CMK (cell line): ENCODE measurements at regions not wholly inside any gene's neighbourhood (a gene's known extent, or its start where the extent isn't known, plus 50 kb on each side); places are given as distances from the start of the nearest gene placed in this dataset.

Experiments used
- DNase-seq: peaks from one replicate; pipeline ENCODE4 v3.0.0-alpha.2; 2010; ENCODE audit warnings: low read depth

DNA sequence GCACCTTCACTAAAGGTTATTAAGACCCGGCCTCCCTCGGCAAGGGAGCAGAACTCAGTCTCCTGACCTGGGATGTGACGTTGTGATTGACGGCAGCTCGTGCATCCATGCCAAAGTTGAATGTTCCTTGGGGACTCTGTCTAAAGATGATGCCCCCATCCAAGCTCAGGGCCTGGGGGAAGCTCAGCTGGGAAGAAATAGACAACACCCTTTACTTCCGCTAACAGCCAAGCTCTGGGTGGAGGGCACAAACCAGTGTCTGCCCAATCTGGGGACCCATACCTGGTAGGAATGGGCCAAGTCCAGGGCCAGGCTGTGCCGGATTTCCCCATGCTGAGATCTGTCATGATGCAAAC lies 95.4 kb downstream of the RMI2 start:
- DNase-seq: no peak

- no peak for DNase-seq
Measured at GRCh38 chr16:11445486-11445885, 100.2 kb downstream of the RMI2 start.

- DNase-seq: no peak
Measured at GRCh38 chr16:11446566-11447119, 101.4 kb downstream of the RMI2 start.

- DNase-seq: no peak
Measured at GRCh38 chr16:11447272-11447671, 102.0 kb downstream of the RMI2 start.

DNA sequence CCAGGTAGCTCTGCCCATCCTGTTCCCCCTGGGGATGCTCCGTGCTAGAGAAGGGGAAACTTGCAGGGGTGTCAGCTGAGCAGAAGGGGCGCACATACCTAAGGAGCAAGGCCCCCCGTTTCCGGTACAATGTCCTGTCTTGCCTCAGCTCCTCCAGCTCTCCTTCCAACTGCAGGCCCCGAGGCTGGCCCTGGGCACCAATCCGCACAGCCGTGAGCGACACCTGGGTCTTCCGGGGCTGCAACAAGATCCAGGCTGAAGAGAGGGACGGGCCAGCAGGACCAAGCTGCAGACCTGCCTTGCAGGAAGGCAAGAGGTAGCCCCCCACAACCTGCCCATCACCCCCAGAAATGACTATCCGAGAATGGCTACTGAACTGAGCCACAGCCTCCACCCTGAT lies 102.6 kb downstream of the RMI2 start:
- DNase-seq: no peak

- no peak for DNase-seq
Measured at GRCh38 chr16:11448796-11449416, 103.6 kb downstream of the RMI2 start.

GRCh38 chr16:11449716-11450115 lies 104.5 kb downstream of the RMI2 start:
- no peak for DNase-seq

DNA sequence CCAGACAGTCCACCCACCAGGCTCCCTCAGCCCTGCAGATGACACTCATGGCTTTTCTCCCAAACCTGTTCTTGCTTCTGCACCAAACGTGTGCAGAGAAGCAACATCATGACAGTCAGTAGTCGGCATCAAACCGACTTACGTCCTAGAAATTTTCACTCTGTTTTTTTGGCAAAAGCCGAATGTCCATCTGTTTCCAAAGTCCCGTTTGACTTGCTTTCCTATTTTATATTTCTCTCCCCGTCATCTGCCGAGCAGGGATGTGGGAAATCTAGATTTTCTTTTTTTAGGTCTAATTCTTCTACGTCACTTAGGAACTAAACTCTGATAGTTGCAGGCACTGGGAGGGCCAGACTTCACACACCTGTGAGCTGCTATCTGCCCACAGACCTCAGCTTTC lies 104.9 kb downstream of the RMI2 start:
- DNase-seq: no peak

- DNase-seq: no peak
Measured at GRCh38 chr16:11452298-11452697, 107.0 kb downstream of the RMI2 start.

GRCh38 chr16:11452746-11453389 lies 107.6 kb downstream of the RMI2 start:
- no peak for DNase-seq

GRCh38 chr16:11456741-11457140 lies 111.5 kb downstream of the RMI2 start:
- no peak for DNase-seq

DNA sequence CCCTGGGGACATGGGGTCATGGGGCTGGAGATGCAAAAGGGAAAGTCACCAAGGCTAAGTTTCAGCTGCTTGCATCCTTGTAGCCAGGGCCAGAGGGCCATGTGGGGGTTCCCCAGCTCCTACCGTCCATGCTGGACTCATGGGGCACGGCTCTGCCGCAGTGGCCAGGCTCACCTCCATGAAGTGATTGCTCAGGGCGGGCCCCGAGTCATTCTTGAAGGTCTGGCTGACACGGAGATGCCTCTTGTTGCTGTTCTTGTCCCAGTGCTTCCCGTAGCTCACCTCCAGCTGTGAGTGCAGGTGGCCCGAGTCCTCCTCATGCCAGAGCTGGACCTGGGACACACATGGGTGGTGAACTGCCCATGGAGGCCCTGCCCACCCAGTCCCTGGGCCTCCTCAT lies 114.5 kb downstream of the RMI2 start:
- no peak for DNase-seq

DNA sequence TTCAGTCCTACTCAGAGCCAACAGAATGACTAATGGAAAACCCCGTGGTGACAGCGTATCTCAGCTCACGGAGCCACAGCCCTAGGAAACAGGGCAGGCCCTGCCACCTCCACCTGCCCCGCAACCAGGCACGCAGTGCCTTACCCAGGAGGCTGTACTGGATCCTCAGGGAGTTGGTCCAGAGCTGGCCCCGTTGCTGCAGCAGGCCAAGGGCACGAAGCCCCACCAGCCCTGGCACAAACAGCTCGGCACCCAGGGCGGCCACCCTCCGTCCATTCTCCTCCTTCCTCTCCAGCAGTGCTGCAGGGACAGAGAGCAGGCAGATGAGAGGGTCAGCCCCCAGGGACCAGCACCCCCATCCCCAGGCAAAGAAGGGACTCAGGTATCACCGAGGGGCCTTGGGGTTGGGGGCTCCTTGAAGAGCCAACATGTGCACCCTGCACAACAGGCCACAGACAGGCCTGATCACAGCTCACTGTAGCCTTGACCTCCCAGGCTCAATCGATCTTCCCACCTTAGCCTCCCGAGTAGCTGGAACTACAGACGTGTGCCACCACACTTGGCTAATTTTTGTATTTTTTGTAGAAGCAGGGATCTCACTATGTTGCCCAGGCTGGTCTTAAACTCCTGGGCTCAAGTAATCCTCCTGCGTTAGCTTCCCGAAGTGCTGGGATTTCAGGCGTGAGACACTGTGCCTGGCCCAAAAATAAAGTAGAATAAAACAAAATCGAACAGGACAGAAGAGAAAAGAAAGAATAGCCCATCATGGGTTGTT lies 115.7 kb downstream of the RMI2 start:
- DNase-seq: no peak

DNA sequence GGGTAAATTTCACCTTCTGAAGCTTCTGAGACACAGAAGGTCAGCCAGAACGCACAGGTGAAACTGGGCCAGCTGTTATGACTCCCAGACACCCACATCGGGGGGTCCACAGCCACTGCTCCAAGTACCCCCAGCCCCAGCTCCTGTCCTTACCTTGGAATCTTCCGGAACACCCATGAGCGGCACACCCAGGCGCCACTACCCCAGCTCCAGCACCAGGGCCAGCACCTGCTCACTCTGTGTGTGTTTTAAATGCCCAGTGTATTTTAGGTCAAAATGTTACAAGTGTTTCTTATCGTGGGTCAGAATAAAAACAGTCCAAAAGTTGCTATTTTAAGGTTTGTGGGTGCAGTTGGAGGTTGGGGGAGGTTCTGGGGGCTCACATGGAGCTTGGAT lies 116.3 kb downstream of the RMI2 start:
- no peak for DNase-seq

DNA sequence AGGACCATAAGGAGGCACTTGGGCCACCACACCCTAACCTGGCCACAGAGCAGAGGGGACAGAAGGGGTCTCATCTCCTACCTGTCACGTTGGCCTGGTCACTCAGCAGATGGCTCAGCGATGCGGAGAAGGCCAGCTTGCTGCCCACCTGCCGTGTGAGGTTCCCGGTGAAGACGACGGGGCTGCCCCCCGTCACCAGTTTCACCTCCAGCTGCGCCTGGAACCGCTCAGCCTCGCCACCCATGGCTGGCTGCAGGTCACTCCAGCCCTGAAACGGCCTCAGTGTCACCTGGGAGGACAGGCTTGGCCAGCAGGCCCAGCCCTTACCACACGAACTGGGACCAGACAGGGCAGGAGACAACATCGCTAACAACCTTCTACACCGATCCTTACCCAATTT lies 116.8 kb downstream of the RMI2 start:
- no peak for DNase-seq

DNA sequence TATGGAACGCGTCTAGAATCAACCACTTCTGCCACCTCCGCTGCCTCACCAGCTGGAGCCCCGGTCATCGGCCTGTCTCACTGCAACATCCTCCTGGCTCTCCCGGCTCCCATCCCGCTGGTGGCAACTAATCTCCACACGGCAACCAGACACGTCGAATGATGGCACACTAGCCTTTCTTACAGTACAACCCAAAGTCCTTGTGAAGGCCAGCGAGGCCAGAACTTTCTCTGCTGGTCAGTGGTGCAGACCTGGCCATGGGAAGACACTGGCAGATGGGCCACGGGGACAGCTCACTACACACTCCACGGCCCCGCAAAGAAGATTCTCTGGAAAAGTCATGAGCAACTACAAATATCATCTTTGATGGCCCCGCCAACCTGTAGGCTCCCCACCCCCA lies 117.6 kb downstream of the RMI2 start:
- no peak for DNase-seq

DNA sequence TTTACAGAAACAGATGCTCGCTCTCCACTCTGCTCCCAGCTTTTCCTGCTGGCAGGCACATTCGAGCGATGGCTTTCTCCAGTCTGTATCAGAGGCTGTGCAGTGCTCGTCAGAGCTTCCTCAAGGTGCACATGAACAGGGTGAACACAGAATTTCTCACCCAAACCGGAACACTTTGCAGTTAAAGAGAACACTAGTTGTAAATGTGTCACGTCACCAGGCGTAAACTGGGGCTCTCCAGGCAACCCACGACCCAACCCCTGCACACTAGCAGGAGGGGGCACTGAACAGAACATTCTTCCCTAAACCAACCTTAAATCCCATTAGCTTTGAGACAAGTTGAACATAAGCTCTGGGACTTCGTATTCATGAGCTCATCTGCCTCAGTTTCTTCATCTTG lies 119.0 kb downstream of the RMI2 start:
- DNase-seq: no peak

- DNase-seq: no peak
Measured at GRCh38 chr16:11465675-11466074, 120.4 kb downstream of the RMI2 start.

- DNase-seq: no peak
Measured at GRCh38 chr16:11470676-11471415, 115.9 kb downstream of the LITAF start.

DNA sequence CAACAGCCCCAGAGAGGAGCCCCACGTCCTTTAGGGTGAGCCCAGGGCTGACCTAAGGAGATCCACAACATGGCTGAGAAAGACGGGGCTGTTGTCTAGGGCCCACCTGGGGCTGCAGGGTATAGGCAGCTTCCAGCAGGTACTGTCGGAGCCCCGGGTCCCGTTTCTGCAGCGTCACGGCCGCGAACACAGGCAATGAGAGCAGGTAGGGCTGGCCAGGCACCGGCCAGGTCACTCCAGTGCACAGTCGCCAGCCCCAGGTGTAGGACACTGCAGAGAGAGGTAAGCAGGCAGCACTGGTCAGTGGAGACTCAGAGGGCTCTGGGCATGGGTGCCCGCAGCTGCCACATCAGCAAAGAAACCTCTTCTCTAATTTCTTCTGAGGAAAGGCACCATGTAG lies 115.2 kb downstream of the LITAF start:
- no peak for DNase-seq

GRCh38 chr16:11472410-11472809 lies 114.3 kb downstream of the LITAF start:
- no peak for DNase-seq

- no peak for DNase-seq
Measured at GRCh38 chr16:11472851-11473250, 113.9 kb downstream of the LITAF start.

DNA sequence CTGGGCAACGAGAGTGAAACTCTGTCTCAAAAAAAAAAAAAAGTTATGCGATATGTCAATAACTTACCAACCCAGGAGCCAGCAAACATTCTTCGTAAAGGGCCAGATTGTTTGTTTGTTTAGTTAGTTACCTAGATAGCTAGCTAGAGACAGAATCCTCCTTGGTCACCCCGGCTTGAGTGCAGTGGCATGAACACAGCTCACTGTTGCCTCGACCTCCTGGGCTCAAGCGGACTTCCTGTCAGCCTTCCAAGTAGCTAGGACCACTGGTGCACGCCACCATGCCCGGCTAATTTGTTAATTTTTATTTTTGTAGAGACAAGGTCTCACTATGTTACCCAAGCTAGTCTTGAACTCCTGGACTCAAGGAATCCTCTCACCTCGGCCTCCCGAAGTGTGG lies 113.0 kb downstream of the LITAF start:
- DNase-seq: no peak
